Hematopoietic multipotent progenitor cell treated with erythropoietin and hydrocortisone succinate and interleukin-3 and kit ligand, for 8 days (in vitro differentiated cells): ENCODE measurements at regions not wholly inside any gene's neighbourhood (a gene's known extent, or its start where the extent isn't known, plus 50 kb on each side); places are given as distances from the start of the nearest gene placed in this dataset.
"Not testable (repeated sequence)": the region's sequence is repeated elsewhere in the genome, so short reads cannot be mapped to it uniquely, and the experiment has no call there.

Experiments
- DNase-seq: peaks from one replicate; pipeline ENCODE4 v3.0.0-alpha.2; 2015

DNA sequence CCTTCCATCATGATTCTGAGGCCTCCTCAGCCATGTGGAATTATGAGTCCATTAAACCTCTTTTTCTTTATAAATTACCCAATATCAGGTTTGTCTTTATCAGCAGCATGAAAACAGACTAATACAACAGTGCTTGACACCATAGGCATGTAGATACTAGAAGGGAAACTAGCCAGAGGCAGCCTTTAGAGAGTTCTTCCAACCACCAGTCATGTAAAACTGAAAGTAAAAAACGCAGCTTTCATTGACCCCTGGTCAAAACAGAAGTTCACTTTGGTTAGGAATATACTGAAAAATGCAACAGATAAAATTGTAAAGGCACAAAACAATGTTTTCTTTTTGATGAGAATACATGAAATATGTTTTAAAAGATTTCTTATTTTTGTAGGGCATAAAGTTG lies 122.8 kb upstream of the L3MBTL4 start:
- DNase-seq: no peak

DNA sequence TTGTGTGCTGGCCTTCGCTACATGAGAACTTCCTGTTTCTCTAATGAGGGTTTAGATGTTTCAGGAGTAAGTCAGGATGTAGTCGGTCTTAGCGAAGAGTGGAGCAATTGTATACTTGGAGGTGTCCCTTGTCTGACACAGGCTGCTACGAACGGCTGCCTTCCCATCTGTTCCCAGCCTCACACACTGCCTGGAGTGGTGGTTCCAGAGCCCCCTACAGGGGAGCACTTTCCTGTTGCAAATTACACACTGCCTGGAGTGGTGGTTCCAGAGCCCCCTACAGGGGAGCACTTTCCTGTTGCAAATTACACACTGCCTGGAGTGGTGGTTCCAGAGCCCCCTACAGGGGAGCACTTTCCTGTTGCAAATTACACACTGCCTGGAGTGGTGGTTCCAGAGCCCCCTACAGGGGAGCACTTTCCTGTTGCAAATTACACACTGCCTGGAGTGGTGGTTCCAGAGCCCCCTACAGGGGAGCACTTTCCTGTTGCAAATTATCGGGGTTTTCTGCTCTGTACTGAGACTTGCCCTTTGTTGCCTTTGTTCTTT lies 126.5 kb upstream of the L3MBTL4 start:
- DNase-seq: not testable (repeated sequence)

DNA sequence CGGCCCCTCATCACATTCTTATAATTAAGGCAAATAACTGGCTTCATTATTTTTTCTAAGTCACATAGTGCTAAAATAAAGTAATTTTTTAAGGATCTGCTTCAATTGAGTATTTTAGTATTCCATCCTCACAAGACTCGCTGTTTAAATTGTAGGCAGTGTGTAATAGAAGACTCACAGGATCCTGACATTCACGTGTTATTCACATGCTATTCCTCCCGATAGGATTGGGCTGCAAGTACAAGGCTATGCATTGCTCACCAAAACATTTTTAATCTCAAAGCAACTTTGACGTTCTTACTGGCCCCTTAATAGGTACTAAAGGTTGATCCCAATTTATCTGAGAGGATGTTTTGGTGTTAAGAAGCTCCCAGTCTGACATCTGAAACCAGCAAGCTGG lies 127.6 kb upstream of the L3MBTL4 start:
- no peak for DNase-seq

DNA sequence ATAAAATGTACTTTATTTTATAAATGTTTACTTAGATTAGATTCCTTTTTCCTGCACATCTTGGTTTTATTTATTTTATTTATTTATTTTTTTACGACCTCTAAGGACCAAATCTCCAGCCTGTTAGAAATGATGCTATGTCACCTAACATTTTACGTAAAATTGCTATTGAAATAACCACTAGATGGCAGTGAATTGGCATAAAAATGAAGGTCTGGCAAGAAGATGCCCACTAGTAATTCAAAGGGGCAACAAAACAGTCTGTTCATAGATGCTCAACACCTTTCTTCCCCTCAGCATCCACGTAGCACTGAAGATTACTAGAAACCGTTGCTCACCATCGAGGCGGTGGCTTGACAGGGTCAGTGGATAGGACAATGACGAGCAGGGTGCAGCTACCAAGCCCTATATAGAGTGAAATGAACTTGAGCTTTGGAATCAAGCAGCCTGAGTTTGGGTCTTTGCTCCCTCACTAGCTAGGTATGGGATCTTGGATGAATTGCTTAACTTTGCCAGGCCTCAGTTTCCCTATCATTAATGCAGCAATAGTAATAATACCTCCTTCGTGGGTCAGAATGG lies 128.7 kb upstream of the L3MBTL4 start:
- DNase-seq: peak; percentile 20

DNA sequence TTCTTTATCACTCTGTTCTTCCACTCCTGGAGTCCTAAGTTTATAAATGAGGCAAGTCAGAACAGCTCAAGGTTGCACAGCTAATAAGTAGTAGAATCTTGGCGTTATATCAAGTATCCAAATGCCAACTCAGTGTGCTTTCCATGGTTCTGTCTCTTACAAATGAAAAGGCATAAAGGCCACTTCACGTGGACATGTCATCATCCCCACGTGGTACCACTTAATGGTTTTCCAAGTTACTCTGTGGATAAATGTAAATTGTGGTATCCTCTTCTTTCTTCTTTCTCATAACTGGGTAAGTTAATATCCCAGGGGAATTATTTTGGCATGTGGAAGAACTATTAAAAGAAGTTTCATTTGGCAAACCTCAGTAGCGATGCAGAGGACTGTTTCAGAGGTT lies 131.5 kb upstream of the L3MBTL4 start:
- DNase-seq: no peak

DNA sequence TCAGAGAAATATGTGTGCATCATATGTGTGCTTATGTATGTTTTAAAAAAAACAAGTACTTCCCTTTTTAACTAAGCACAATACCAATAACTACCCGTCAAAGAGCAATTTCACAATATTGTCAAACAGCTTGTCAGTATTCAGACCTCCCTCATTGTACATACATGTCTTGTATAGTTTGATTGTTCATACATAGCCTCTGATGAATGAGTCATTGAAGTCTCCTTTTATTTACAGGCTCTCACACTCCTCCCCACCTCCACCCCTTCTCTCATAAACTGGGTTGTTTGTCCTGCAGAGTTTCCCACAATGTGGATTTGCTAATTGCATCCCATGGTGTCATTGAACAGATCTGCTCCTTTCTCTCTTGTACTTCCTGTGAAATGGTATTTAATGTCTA lies 132.8 kb upstream of the L3MBTL4 start:
- no peak for DNase-seq

DNA sequence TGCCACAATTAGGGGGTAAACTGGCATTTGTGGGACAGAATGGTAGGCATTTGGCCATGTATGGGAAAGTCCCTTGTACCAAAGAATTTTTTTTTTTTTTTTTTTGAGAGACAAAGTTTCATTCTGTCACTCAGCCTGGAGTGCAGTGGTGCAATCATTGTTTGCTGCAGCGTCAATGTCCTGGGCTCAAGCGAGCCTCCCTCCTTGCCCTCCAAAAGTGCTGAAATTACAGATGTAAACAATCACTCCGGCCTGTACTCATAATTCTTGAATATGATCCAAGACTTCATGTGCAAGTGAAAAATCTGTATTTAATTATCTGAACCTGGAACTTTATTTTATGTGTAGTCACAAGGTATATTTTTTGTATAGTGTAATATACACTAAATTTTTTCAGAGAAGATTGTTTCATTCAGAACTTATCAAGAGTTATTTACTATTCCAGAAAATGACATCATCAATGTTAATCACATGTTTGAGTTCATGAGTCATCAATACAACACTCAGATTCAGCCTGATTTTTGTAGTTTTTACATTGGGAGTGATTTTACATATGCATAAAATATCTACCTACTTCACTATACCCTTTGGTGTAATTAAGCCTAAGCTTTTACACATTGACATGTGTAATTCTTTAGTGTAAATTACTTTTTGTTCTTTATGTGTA lies 138.7 kb upstream of the L3MBTL4 start:
- no peak for DNase-seq

DNA sequence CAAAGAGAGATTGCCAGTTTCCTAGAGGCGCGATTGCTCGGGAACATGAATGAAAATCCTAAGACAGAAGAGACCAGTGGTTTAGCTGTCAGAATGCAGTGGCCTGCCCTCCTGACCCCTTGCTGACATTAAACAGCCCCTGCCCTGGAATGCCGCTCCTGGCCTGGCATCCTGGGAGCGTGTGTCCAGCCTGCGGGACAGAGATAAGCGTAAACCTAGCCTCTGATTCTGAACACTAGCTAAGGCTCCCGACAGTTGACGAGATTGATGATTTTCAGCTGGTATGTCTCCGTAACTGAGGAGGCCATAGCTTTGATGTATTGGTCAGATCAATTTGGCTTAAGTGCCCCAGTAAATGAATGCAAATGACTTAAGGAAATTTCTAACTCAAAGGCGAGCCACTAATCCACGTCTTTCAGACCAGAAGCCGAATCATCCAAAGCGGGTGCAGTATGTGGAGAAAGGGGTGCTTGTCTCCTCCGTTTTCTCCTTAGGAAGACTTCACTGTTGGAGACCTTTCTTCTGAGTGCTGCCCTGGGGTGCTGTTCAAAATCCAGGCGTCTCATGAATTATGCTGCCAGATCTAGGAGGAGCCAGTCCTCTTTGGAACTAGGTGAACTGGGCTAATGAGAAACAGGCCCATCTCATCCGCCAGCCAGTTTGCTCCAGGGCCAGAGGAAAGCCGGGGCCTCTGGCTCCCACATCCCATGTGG lies 142.5 kb upstream of the L3MBTL4 start:
- no peak for DNase-seq

DNA sequence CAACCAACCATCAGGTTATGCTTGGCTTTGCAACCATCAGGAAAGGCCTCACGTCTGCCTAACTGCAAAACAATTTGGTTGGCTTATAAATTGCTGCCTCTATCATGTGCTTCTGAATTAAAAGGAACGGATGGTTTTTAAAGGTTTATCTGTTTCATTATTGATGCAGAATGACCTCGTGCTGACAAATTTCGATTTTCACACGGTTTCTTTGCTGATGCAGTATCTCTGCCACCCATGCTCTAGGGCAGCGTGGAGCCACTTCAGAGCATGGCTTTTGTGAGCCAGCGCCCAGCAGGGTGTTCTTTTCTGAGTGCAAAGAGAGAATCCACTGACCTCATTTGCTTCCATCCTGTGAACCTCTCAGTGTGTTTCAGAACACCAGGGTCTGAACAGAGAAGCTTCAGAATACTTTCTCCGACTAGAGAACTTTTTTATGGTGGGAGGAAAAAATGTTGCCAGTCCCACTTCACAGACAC lies 143.1 kb upstream of the L3MBTL4 start:
- DNase-seq: no peak

DNA sequence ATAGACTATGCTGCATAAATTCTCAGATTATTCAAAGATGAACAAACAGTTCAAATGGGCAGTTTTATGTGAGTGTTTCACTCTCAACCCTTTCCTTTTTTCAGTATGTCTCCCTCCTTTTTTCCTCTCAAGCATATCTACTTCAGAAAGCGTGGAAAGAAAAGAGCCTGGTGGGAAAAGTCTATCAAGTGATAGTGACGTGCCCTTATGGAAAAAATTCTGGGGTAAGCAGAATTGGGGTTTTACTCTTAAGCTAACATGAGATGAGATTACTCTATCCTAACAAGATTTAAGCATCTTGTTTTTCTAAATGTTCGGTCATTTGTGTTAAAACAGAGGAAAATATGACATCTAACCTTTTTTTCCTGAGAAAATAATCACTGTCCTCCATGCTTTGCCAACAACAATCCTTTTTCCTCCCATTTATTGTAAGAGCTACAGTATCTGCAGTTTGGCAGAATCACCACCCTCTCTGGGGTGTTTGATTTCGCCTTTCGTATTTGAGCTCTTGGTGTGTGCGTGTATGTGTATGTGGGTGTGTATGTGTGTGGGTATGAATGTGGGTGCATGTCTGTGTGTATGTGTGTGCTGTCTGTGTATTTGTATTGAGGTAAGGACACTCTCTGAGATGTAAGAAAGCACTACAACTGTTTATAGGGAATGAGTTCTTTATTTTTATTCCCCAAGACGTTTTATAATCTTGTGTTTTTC lies 143.9 kb upstream of the L3MBTL4 start:
- DNase-seq: no peak

DNA sequence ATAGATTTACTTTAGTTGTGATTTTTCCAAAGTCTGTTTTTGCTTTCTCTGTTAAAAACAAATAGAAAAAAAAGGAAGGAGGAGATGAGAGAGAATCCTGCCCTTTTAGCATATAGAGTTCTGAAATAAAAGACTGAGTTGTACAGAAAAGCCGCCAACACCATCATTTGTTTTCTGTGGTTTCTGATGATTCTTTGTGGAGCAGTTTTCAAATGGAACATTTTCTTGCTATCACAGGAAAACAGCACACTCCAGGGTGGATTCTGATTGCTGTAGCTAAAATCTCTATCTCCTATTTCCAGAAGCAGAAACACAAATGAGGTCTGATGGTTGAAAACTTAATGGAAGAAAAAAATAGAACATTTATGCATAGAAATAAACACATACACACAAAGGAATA lies 144.6 kb upstream of the L3MBTL4 start:
- no peak for DNase-seq

DNA sequence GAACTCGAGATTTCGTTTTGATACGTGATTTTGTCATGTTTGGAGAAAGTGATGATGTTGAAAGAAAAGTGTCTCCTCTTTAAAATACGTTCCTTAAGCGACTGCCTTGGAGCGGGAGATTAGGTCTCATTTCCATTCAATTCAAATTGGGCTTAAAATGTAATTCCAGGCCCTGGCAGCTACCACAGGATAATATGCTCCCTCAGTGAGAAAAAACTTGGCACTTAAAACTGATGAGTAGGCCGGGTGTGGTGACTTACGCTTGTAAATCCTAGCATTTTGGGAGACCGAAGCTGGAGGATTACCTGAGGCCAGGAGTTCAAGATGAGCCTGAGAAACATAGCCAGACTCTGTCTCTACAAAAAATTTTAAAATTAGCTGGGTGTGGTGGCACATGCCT lies 146.3 kb upstream of the L3MBTL4 start:
- no peak for DNase-seq

DNA sequence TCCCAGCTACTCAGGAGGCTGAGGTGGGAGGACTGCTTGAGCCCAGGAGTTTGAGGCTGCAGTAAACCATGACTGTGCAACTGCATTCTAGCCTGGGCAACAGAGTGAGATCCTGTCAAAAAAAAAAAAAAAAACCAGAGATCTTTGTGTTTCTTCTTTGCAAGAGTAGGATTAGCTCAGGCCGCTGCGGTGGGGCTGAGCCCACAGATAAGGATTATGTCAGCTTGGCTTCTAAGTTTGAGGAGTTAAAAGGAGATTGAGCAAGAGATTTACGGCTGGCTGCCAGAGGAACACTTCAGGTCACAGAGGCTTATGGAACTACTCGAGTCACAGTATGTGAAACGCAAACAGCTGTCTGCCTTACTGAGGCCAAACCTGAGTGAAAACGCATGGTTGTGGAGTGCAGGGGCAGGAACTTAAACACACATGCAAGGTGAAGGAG lies 146.7 kb upstream of the L3MBTL4 start:
- peak; percentile 1 for DNase-seq

DNA sequence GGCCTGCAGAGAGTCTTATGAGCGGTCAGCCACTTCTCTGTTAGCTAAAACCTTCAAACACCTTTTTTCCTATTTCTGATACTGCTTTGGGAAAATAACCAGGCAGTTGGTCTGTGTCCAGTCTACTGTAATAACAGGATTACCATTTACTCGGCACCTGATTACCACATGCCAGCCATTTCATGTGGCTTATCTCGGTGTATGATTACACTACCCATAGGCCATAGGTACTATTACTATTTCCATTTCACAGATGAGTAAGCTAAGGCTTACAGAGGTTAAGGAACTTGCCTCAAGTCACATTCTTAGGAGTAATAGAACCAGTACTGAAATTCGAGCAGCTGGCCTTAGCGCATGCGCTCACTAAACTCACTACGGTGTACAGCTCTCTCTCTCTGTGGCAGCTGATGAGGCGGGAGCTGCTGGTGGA lies 147.2 kb upstream of the L3MBTL4 start:
- no peak for DNase-seq

DNA sequence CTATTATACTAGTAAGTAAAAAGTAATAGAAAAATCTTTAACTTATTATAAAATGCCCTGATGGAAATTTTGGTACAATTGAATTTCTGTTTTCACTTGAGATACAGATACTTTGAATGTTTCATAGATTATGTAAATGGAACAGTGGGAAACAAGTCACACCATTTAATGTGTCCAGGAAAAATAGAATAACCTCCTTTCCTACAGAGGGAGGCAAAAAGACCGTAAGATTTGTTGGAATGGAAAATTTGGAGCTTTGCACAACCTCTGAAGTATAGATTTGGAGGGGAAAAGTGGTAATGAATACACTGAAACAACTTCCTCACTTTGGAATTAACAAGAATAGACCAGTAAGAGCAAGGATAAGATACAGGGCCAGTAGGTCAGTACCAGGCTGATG lies 149.2 kb upstream of the L3MBTL4 start:
- no peak for DNase-seq

DNA sequence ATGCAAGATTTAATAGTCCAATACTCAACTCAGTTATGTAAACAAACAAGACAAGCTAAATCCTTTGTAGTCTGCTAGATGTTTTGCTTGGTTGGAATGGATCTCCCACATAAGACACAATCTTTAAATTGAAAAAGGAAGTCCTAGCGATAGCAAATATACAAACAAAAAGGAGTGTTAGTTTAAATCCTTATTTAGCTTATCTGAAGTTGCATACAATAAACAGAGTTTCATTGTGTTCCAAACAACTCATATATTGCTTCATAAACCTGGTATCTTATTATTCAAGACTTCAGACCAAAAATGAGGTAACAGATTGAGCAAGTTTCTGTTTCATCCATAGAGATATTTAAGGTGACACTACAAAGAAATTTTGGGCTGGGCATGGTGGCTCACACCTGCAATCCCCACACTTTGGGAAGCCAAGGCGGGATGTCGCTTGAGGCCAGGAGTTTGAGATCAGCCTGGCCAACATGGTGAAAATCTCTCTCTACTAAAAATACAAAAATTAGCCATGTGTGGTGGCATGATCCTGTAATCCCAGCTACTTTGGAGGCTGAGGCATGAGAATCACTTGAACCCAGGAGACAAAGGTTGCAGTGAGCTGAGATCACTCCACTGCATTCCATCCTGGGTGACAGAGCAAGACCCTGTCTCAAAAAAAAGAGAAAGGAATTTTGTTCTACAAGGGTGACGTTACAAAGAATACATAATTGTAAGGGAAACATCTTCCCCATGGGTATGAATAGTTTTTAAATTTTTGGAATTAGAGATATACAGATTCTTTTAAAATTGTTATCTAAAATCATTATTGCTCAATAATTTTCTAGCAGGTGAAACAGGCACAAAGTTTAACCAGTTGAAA lies 150.5 kb upstream of the L3MBTL4 start:
- DNase-seq: no peak

DNA sequence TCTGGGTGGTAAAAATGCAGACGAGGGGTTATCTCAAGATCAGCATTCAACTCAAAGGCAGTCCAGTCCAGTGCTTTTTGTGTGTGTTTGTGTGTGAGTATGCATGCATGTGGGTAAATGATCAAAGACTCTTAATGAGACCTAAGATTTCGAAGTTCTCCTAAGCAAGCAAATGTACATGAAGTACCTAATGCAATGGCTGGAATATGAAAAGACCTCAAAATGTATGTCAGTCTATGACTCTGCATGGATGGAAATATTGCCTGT lies 151.0 kb upstream of the L3MBTL4 start:
- no peak for DNase-seq

DNA sequence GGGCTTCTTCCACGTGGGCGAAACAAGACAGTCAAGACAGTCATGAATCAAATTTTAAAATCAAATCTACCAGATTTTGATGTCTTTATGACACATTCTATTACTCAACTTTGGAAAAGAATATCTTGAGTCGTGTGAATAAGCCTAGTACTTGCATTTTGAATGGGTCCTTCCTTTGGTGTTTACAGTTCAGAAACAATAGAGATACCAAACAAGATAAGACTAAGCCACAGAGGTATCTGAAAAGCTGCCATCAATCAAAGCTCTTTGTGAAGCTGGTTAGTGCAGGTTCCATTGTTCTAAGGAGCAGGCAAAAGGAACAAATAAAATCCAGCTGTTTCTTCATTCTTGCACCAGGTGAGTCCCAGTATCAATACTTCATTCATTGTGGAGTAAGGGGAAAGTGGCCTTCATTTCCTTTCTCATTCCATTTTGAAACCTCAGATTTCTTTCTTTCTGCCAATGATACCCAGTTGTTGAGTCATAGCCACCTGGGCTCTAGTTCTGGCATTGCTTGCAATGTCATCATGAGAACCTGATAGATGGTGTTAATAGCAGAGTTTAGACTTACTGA lies 151.7 kb upstream of the L3MBTL4 start:
- DNase-seq: no peak

DNA sequence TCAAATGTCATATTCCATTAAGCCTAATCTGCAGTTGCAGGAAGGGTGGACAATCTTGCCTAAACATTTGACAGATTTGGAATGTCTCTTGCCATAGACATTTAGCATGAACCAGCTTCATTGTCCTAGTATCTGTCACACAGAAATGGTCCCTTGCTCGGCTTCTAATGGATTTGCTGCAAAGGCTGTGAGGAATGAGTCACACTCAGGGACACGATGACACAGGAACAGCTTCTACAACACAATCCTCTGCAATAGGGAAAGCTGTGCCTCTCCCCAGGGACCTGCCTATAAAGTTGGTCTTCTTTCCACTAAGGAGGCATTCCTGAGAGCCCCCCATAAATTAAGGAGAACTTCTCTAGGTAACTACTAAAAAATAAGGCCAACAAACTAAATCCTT lies 155.1 kb upstream of the L3MBTL4 start:
- DNase-seq: no peak

DNA sequence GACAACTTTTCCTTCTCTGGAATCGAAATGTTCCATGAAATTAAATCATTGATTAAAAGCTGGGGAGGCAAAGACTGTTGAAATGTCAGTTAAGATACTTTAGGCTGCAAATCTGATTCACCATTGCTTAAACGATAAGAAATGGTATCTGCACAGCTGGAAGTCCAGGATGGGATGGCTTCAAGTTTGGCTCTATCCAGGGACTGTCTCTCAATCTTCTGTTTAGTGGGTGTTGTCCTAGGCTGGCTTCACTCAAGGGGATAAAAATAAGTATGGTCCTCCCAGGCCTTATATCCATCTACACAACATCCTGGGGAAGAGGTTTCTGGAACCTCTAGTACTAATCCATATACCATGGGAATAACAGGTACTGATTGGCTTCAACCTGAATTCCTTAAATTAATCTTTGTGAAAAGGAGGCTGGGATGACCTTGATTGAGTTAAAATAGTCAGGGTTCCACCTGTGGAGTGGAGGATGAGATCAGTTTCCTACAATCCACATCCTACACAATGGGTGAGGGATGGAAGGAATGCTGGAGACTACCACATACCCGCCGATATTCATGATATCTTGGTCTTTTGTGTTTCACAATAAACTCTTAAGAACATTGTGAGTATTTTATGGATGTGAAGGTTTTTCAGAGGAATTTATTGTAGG lies 156.0 kb upstream of the L3MBTL4 start:
- DNase-seq: no peak

DNA sequence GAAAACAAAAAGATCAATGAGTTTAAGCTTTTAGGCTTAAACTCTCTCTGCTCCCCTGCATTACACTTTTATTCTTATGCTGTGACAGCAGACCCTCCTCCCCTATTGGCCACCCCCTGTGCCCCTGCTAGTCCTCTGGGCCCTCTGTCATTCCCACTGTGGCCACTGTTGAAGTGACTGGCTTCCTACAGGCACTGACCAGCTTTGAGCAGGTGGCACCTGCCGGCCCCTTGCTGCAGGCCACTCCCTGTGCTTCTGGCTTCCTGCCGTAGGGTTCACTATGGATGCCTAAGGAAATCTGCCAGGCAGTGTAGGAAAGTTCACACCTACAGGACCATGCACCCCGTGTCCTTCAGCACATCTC lies 156.5 kb upstream of the L3MBTL4 start:
- no peak for DNase-seq

DNA sequence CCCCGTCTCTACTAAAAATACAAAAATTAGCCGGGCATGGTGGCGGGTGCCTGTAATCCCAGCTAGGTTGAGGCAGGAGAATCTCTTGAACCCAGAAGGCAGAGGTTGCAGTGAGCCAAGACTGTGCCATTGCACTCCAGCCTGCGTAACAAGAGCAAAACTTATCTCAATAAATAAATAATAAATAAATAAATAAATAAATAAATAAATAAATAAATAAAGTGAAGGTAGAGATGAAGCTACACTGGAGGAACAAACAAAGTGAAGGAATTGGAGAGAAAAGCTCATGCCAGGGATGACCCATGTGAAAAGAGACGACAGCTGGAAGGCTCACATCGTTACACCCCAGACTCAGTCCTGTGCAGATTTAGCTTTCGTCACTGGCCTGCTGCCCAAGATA lies 157.3 kb upstream of the ARHGAP28 start:
- DNase-seq: not testable (repeated sequence)
